DMS79 treated with DMSO at 0.1 percent for 48 hours (cell line): ENCODE measurements at regions not wholly inside any gene's neighbourhood (a gene's known extent, or its start where the extent isn't known, plus 50 kb on each side); places are given as distances from the start of the nearest gene placed in this dataset.

Experiments
- DNase-seq: peaks from one replicate; lab custom pipeline; 2025; lab: John Stamatoyannopoulos, UW

DNA sequence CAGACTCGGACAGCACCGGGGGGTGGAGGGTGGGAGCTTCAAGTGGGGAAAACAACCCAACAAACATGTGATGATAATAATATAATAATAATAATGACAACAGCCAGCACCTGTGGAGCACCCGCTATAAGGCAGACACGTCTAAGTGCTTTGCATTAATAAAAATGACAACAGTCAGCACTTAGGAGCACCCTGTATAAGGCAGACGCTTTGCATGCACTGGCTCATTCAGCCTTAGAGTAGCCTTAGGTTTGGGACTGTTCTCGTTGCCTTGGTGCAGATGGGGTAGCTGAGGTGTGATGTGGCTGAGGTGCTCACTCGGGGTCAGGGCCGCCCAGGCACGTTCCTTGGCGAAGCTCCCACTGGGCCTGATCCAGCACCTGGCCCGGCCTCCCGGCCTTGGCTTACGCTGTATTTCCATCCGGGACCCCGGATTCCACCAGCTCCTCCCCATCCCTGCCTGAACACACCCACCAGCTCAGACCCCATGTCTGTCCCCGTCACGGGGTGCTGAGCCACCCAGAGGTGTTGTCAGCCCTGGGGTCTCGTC is 144.0 kb upstream of the CIBAR2 start:
- DNase-seq, result peak; percentile 33

DNA sequence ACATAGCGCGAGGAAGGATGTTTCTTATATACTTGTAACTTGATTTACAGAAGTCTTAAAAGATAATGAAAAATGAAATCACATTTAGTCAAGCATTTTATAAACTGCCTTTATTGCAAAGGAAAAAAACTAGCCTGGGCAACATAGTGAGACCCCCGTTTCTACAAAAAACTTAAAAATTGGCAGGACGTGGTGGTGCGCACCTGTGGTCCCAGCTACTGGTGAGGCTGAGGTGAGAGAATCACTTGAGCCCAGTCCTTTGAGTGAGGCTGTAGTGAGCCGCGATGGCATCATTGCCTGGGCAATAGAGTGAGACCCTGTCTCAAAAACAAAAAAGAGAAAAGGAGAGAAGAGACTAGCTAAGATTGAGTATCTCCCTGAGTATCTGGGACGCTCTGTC is 145.2 kb upstream of the CIBAR2 start:
- no peak for DNase-seq

DNA sequence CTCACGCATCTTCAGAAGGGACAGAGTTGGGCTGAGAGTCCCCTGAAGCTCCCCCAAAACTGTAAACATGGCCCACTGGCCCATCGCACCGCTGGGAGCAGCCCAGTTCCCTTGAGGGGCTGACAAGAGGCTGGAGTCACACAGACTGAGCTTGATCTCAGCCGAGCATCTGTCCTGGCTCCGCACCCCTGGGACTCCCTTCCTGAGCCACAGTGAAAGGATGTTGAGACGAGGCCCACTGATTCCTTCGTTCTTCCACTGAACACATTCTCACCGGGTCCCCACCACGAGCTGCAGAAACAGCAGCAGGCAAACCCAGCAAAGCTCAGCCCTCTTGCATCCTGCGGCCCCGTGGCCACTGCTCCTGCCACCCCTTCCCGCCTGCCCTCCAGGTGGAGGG is 145.9 kb upstream of the CIBAR2 start:
- no peak for DNase-seq

DNA sequence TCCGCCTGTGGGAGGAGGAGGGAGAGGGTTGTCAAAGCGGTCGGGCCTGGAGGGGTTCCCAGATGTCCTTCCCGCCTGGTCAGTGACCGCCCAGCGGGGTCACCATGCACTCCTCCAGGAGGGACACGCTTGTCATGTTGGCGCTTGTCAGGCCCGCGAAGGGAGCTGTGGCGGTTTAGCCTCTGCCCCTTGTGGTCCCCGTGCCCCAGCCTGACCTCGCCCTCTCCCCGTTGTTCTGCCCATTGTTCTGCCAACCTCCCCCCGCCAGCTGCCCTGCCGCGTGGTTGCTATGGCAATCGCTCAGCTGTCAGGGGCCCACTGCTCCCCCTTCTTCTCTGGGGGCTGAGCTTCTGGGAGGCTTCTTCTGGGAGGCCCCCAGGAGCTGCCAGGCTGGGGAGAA is 146.4 kb upstream of the CIBAR2 start:
- DNase-seq, result no peak

DNA sequence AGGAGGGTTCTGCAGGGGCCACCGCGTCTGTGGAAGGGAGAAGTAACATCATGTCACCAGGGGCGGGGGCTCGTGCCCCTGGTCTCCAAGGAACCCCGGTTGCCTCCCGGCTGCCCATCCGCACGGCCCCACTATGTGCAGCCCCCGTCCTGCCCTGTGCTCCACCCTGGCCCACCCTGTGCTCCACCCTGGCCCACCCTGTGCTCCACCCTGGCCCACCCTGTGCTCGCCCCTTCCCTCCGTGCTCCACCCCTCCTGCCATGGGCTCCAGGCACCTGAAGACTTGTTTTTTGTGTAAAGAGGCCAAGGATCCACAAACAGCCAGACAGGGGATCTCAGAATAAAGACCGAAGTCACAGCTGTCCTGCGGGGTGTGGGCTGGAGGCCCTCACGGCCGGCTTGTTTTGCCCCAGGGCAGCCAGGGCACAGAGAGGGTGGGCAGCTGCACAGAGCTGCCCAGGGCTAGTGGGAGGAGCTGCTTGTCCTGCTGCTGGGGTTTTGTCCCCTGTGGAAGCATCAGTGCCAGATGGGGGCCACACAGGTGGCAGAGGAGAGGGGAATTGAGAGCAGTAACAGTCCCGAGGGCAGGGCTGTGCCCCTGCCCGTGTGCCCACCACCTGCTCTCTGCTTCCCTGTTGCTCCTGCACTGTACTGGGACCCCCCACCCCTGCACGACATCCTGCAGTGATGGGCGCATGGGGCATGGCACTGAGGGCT is 147.0 kb upstream of the CIBAR2 start:
- no peak for DNase-seq

DNA sequence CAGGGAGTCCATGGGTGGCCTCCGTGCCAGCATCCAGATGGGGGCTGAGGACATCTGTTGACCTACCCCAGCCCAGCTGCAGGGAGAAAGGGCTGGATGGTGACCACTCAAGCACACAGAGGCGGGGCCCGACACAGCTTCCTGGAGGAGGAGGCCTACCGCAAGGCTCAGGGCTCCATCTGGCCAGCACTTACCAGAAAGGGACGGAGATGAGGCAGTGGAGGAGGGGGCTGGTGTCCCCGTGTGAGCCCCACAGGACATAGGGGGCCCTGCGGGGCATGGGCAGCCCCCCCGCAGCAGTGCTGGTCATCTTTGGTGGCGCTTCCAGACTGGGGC is 147.5 kb upstream of the CIBAR2 start:
- no peak for DNase-seq

DNA sequence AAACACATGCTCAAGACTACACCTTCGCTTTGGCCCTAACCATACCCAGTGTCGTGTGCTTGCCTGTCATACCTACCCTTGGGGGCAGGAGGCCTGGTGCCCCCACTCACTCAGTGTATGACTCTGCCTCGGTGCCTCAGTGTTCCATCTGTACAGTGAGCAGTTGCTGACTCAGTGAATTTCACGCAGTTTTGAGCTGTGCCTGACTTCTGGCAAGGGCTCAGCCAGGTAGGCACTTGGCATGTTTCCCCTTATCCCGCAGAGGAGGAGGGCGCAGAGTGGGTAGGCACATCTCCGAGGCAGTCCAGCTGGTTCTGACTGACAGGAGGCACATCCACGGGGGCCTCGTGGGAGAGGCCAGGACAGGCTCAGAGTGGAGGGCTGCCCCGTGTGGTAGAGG is 148.9 kb upstream of the CIBAR2 start:
- no peak for DNase-seq

DNA sequence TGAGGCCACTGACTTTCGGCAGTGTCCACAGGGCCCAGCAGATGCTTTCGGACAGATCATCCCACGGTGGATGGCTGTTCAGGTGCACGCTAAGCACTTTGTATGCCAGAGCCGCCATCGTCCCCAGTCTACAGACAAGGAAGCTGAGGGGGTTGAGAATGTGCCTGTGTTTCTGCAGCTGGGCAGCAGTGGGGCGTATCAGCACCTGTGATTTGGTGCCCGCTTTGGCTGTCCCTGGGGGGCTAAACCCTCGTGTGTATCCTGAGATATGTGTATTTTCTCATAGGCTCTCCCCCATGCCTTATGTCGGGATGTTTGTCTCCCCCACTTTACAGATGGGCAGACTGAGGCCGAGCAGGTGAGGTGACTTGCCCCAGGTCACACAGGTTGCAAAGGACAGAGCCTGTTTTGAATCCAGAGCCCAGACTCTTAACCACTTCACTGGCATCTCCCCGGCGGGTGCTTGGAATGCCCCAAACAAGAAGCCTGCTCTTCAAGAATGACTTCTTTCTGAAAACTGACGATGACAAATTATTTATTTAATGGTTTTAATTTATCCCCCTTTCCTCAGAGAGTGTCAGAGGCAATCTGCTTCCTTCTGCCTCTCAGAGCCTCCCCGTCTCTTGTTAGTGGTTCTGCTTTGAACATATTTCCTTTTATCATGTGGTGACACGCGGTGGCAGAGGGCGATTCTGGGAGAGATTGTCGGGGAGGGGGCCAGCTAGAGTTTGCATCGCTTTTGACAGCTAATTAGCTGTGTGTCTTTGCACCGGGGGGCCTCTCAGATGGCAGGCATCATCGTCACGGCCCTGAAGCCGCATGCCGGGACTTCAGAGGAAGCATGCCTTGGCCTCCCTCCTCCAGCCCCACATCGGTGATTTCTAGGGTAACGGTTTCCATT is 149.6 kb upstream of the CIBAR2 start:
- DNase-seq, result no peak

DNA sequence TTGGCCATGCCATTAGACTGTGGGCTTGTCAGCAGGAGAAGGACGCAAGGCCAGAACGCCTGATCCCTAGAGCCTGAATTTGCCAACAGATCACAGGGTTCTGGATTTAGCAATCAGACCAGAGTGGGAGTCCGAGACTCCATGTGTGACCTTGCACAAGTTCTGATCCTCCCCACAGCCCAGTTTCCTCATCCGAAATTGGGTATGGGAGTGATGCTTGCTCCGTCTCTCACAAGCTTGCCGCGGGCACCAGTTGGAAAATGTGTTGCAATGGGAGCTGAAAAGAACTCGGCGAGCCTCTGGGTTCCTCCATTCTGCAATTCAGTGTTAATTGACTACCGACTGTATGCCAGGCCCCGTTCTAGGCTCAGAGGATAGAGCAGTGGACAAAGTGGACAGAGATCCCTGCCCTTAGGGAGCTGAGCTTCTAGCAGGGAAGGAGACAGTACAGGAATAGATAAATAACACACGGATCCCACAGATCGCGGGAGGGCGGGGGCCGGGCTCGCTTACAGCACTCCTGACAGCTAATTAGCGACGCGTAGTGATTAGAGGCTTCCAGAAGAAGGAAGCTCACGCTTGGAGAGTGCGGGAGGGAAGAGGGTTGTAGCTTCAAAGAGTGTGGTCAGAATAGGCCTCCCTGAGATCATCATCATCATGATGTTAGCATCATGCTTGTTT is 150.4 kb upstream of the CIBAR2 start:
- no peak for DNase-seq

DNA sequence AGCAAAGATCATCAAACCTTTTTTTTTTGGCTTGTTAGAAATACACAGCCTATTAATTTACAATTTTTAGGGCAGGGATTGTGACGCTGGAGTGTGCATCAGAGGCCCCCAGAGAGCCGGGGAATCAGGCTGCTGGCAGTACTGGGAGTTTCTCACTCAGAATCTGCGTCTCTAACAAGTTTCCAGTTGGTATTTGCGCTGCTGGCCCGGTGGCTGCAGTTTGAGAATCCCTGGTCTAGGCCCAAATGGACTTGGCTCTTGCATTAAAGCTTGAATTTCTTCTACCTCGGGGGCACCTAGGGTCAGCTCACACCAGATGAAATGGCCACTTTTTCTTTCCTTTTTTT is 150.9 kb upstream of the CIBAR2 start:
- no peak for DNase-seq

DNA sequence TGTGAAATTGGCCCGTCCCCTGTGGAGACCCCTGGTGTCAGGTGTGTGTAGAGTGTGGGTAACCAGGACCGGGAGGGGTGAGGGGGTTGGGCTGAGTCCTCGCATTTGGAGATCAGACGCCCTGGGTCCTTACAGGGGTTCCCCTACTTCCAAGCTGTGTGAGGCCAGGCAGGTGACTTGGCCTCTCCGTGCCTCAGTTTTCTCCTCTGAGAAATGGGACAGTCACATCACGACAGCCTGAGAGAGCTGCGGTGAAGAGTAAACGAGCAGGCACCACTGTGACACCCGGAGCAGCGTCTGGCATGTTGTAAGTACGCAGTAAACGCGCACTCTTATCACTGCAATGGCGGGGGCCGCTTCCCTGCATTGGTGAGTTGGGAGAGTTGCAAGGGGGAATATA is 152.5 kb upstream of the CIBAR2 start:
- DNase-seq, result no peak

DNA sequence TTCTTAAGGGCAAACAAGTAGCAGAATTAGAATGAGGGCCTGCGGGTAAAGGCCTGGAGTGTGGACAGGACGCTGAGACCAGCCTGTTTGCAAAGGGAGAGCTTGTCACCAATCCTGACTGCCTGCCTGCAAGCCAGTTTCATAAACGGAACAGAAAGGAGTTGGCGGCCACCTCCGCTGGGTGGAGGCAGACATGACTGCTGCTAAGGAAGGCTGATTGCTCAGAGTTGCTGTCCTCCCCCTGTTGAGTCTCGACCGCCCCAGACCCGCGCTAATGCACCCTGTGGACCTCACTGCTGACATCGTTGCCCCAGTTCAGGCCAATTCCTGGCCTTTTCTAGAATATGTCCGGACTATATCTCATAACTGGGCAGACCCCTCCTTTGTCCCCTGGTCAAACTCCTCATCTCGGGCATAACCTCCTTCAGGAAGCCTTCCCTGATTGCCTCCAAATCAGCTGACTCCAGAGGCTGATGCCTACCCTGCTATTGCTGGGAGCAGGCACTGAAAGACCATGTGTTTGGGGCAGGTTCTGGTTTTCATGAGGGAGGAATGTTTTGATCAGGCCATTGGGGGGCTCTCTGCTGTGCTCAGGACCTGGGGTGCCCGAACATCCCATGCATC is 153.0 kb upstream of the CIBAR2 start:
- no peak for DNase-seq

DNA sequence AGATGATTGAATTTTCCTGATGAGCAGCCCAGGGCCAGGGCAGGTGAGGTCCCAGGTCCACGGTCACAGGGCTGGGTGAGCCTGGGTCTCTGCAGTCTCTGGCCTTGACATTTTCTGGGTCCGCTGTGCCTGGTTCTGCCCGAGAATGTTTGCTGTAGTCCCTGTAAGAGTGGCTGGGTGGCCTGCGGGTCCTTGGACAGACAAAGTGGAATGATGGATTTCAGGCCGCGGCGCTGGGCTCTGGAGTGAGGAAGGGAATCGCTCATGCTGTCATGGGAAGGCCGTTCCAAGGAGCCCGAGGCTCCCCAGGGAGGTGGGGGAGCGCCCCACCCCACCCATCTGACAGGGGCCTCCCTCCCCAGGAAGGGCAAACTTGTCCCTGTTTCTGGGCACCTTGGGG is 153.5 kb upstream of the CIBAR2 start:
- DNase-seq, result no peak

DNA sequence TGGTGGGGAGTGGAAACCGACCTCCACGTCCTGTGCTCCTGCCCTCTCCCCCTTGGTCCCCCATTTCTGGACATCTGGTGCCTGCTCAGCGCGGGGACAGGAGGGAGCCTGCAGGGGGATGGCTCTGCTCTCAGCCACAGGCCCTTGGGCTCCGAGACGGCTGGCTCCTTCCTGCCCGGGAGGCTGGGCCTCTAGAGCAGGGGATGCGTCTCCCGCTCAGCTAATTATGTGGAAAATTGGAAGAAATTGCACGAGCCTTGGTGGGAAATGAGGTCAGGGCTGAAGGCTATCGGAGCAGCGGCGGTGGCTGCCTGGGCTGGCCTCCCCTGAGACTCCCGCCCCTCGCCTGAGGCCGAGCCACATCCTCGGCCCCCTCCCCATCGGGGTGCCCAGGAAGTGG is 154.6 kb upstream of the CIBAR2 start:
- no peak for DNase-seq

DNA sequence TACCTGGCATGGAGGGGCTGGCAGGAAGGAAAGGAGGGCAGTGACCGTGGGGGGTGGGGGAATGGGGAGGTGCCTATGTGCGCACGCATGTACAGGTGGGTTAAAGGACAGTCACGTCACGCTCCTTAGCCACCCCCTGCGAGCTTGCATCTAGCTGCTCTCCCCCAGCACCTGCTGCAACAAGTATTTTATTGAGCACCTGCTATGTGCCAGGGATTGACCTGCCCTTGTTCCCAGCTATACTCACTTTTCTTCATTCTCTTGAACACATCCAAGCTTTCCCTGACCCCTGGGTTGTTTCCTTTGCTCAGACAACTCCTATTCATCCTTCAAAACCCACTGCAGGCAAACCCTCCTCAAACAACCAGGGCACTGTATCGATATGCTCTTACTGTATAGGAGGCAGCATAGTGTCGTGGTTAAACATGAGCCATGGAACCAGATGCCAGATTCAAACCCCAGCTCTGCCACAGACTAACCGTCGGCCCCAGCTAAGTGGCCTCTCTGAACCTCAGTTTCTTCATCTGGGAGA is 155.2 kb upstream of the CIBAR2 start:
- DNase-seq, result no peak

DNA sequence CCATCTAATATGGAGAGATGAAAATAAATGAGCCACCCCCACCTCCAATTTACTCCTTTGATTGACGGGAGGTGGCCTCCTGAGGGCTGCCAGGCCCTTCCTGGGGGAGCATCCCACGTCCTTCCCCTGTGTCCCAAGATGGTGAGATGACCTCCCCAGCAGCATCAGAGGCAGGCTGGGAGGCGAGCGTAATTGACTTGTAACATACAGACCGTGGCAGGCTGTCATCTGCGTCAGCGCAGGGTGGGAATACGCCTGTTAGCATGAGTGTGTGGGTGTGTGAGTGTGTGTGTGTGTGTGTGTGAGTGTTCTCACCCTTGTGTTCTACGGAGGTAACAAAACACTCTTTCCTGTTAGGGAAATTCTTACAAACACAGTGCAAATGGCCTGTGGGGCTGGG is 156.9 kb upstream of the CIBAR2 start:
- no peak for DNase-seq

DNA sequence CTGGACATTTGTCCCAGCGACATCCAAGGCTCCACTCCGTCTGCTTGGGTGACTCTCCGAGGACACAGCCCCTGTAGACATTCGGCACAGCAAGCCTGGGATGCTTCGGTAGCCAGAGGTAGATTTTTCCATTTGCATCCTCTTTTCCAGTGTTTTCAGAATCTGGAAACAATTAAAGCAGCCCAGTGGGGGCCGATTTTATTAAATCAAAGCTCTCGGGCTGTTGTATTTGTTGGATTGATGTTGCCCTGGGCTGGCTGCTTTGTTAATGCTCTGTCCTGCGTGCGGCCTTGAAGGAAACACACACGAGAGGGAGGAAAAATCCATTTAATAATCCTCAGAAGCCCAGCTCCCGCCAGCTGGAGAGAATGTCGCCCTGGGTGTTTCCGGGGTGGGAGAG is 158.1 kb upstream of the CIBAR2 start:
- DNase-seq, result no peak

DNA sequence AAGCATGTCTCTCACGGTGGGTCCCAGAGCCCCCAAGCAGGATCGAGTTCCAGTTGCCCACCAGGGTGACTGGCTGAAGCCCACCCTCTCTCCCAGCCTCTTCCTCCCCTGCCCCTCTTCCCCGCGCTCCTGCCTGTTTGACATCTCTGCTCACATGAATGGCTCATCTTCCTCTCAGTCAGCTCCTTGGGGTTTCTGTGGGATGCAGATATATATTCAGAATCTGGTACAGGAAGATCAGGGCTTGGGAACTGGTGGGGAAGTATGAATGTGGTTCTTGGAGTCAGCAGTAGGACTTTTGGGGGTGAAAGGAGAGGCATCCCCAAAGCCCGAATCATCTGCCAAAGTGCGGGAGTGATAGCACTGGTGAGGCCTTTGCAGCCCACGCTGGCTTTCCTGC is 158.9 kb upstream of the CIBAR2 start:
- DNase-seq, result no peak

DNA sequence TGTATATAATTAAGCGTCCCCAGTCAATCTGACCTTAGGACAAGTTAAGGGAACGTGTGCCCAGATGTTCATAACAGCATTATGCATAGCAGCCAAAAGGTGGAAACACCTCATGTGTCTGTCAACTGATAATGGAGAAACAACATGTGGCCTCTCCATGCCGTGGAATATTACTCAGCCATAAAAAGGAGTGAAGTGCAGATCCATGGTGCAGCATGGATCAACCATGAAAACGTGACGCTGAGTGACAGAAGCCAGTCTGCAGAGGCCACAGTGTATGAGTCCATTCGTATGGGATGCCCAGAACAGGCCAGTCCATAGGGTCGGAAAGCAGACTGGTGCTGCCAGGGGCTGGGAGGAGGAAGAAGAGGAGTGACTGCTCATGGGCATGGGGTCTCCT is 161.0 kb upstream of the CIBAR2 start:
- DNase-seq, result no peak

DNA sequence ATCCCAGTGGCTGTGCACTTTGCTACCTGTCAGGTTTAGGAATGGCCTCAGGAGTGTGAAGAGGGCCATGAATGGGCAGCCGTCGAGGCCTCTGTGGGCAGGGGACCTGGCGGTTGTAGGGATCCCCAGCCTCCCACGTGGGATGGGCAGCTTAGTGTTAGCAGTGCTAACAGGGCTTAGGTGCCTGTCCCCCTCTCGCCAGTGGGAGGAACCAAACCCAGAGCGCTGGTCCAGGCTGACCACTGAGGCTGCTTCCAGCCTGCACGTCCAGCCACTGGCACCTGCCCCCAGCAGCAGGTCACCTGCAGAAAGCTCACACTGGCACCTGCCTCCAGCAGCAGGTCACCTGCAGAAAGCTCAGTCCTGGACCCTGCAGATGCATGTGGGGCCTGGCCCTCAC is 162.2 kb upstream of the CIBAR2 start:
- DNase-seq, result no peak

DNA sequence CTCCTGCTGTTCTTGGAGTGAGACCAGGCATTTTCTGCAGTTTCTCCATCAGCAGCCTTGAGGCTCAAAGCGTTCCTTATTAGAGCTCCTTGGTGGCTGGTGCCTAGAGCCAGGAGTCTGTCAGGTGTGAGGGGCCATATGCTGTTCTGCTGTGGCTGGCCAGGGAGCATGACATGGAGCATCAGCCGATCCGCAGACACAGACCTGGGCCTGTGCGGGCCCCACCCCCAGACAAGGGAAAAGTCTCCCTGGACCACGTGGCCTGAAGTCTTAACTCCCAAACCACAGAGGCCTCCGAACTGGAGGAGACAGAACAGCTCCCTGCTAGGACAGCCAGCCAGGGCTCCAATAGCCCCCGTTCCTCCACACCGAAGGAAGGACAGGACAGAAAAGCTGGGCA is 162.7 kb upstream of the CIBAR2 start:
- DNase-seq, result no peak

DNA sequence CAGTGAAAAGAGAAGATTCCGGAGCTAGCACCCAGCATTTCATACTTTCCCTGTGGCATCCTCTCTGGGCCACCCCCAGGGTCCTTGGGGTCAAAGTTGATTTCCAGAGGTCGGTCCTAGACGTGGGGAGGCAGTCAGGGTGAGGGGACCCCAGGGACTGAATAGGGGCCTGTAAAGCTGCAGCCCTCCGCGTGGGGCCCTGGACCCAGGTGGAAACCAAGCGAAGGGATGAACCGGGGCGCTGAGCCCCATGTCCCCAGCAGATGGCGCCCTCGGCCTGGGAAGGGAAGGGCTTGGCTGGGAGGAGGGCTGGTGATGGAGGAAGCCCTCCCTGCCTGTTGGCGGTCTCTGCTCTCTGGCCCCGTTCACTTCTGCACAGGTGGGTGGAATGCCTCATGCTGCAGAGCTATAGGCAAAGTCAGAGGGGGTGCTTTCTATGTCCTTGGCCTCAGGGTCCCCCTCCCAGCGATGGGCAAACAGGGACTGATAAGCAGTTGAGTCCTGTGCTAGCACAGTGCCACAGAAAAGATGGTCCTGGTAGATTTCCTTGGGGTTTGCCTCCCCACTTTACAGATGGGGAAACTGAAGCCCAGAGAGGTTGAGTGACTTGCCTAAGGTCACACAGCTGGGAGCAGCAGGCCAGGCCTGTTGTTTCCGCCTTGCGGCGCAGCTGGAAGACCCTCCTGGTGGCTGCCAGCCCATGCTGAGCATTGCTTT is 163.4 kb upstream of the CIBAR2 start:
- peak; percentile 12 for DNase-seq
